GM12872 (cell line): ENCODE measurements at regions not wholly inside any gene's neighbourhood (a gene's known extent, or its start where the extent isn't known, plus 50 kb on each side); places are given as distances from the start of the nearest gene placed in this dataset.

ENCODE experiments used
- TF ChIP-seq, protein P1 (sequence below): IDR thresholded peaks from 3 replicates; pipeline ENCODE4 v1.5.1; 2011; ENCODE audit warnings: low read depth, mild to moderate bottlenecking, low read length, moderate library complexity; ENCODE audit not compliant: insufficient read depth

DNA sequence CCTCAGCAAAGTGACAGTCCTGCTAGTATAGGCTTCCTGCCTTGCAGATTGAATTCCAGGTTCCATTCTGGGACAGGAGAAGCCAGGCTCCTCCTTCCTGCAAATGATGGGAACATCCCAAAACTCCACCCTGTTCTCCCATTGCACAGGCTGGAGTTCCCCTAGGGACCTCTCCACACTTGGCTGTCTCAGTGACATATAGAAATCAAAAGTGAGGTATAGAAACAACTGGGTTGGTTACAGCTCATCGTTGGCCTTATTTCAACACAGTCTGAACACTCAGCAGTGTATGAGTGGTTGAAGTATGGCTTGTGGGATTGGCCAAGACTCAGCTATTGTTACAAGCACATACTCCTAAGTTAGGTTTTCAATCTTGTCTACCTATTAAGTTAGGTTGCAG is 157.8 kb upstream of the FTMT start:
- TF ChIP-seq, protein P1, sequence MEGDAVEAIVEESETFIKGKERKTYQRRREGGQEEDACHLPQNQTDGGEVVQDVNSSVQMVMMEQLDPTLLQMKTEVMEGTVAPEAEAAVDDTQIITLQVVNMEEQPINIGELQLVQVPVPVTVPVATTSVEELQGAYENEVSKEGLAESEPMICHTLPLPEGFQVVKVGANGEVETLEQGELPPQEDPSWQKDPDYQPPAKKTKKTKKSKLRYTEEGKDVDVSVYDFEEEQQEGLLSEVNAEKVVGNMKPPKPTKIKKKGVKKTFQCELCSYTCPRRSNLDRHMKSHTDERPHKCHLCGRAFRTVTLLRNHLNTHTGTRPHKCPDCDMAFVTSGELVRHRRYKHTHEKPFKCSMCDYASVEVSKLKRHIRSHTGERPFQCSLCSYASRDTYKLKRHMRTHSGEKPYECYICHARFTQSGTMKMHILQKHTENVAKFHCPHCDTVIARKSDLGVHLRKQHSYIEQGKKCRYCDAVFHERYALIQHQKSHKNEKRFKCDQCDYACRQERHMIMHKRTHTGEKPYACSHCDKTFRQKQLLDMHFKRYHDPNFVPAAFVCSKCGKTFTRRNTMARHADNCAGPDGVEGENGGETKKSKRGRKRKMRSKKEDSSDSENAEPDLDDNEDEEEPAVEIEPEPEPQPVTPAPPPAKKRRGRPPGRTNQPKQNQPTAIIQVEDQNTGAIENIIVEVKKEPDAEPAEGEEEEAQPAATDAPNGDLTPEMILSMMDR = no peak

- TF ChIP-seq, protein P1 = no peak
Measured at GRCh38 chr5:121695307-121695706, 156.4 kb upstream of the FTMT start.

GRCh38 chr5:121698690-121699089 is 153.0 kb upstream of the FTMT start:
- TF ChIP-seq, protein P1 = no peak

GRCh38 chr5:121701731-121702130 is 150.0 kb upstream of the FTMT start:
- TF ChIP-seq, protein P1 = no peak

DNA sequence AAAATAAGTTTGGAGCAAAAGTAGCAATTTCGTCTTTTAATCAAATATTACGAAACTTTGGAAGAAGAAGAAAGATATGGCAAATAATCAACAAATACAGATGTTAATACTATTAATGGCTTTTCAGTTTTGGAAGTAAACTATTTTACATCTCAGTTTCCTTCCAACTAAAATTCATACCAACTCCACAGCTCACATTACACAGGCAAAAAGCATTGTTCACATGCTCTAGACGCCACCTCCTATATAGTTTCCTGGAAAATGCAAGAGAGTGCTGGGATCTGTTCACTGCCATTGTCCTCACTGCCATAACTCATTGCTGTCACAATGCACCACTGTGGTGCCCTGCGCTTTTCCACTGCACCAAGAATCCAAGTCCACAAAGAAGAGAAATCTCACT is 149.0 kb upstream of the FTMT start:
- TF ChIP-seq, protein P1 = no peak

DNA sequence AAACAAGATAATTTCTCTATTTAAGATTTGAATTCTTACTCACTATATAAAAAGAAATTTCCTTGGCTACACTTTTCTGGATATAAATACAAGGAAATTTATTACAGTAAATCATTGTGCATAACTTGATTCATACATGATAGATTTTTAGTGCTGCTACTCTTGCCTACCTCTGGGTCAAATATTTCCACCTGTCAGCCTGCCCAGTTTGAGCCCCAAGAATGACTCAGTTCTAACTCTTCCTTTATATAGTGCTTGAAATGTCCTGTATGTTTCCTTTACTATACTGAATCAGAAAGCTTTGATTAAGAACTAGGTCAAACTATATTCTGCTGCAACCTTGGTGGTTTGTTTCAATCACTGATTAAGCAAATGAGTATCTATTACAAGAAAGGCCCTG is 147.4 kb upstream of the FTMT start:
- TF ChIP-seq, protein P1 = no peak

GRCh38 chr5:121706686-121707085 is 145.0 kb upstream of the FTMT start:
- TF ChIP-seq, protein P1 = no peak

- TF ChIP-seq, protein P1 = no peak
Measured at GRCh38 chr5:121707178-121707577, 144.5 kb upstream of the FTMT start.
